GM12878 (cell line): ENCODE measurements at regions not wholly inside any gene's neighbourhood (a gene's known extent, or its start where the extent isn't known, plus 50 kb on each side); places are given as distances from the start of the nearest gene placed in this dataset.

ENCODE experiments used
- HDAC6 ChIP-seq: fragments of 200-600 bp; sonication (generic); IDR thresholded peaks from one replicate; pipeline ENCODE4 v1.8.0; 2017; ENCODE audit warnings: antibody characterized with exemption; ENCODE audit not compliant: unreplicated experiment
- NBN ChIP-seq: fragments of 450-650 bp; IDR thresholded peaks from 2 replicates; pipeline ENCODE4 v1.6.1; 2016
- NFYA ChIP-seq: IDR thresholded peaks from 2 replicates; pipeline ENCODE4 v1.6.1; 2011; ENCODE audit warnings: low read depth, mild to moderate bottlenecking, low read length, improper control_type of control experiment, borderline replicate concordance
- POLR2A ChIP-seq: IDR thresholded peaks from 2 replicates; pipeline ENCODE4 v1.6.1; 2011; ENCODE audit warnings: low read depth, mild to moderate bottlenecking, low read length
- SMARCA5 ChIP-seq: fragments of 450-650 bp; IDR thresholded peaks from 2 replicates; pipeline ENCODE4 v1.6.1; 2017; ENCODE audit warnings: mild to moderate bottlenecking
- TF ChIP-seq, protein P1 (sequence below): IDR thresholded peaks from 2 replicates; pipeline ENCODE4 v1.6.1; 2011; ENCODE audit warnings: borderline replicate concordance, low read depth, mild to moderate bottlenecking, moderate library complexity, mixed read lengths, low read length; ENCODE audit not compliant: insufficient read depth; ENCODE audit errors: extremely low read length
- TF ChIP-seq, protein P2 (sequence below): fragments of 450-650 bp; IDR thresholded peaks from 2 replicates; pipeline ENCODE4 v1.6.1; 2017; ENCODE audit warnings: mild to moderate bottlenecking, moderate library complexity
- TF ChIP-seq, protein P3 (sequence below): fragments of 450-650 bp; IDR thresholded peaks from 2 replicates; pipeline ENCODE4 v1.6.1; 2016; ENCODE audit warnings: mild to moderate bottlenecking, moderate library complexity, borderline replicate concordance
- TF ChIP-seq, protein P4 (sequence below): fragments of 450-650 bp; IDR thresholded peaks from 2 replicates; pipeline ENCODE4 v1.6.1; 2017; ENCODE audit warnings: mild to moderate bottlenecking, moderate library complexity
- TF ChIP-seq, protein P5 (sequence below): fragments of 450-650 bp; IDR thresholded peaks from 2 replicates; pipeline ENCODE4 v1.6.1; 2017; ENCODE audit warnings: antibody characterized with exemption, mild to moderate bottlenecking, moderate library complexity

DNA sequence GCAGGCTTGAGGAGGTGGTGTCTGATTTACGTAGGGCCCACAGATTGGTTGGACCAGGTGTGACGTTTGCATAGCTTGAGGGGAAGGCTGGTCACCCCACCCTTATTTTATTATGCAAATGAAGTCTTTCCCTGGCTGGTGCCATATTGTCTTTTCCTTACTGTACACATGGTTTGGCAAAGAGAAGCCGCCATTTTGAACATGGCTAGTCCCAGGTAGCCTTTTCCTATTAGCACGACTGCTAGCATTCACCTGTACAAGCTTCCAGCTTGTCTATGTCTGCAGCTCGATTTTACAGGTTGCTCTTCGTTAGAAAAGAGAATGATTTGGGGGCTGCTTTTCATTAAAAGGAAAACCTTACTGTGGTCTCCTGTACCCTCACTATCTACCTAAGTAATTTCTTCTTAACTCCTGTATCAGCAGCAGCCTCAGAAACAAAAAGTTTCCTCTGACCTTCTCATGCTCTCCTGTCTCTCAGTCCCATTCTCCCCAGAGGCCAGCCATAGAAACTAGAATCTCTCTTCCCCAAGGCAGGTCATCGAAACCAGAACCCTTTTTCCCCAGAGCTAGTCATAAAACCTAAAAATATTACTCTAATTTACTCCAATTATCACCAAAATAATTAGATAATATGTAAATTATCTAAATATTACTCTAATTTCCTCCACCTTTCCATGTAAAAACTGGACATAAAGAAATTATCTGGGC is 151.8 kb downstream of the B3GNT2 start (continued):
- TF ChIP-seq, protein P1, sequence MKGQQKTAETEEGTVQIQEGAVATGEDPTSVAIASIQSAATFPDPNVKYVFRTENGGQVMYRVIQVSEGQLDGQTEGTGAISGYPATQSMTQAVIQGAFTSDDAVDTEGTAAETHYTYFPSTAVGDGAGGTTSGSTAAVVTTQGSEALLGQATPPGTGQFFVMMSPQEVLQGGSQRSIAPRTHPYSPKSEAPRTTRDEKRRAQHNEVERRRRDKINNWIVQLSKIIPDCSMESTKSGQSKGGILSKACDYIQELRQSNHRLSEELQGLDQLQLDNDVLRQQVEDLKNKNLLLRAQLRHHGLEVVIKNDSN = no peak
- TF ChIP-seq NFYA = no peak
- TF ChIP-seq POLR2A = no peak
- TF ChIP-seq HDAC6 = no peak
- TF ChIP-seq, protein P2, sequence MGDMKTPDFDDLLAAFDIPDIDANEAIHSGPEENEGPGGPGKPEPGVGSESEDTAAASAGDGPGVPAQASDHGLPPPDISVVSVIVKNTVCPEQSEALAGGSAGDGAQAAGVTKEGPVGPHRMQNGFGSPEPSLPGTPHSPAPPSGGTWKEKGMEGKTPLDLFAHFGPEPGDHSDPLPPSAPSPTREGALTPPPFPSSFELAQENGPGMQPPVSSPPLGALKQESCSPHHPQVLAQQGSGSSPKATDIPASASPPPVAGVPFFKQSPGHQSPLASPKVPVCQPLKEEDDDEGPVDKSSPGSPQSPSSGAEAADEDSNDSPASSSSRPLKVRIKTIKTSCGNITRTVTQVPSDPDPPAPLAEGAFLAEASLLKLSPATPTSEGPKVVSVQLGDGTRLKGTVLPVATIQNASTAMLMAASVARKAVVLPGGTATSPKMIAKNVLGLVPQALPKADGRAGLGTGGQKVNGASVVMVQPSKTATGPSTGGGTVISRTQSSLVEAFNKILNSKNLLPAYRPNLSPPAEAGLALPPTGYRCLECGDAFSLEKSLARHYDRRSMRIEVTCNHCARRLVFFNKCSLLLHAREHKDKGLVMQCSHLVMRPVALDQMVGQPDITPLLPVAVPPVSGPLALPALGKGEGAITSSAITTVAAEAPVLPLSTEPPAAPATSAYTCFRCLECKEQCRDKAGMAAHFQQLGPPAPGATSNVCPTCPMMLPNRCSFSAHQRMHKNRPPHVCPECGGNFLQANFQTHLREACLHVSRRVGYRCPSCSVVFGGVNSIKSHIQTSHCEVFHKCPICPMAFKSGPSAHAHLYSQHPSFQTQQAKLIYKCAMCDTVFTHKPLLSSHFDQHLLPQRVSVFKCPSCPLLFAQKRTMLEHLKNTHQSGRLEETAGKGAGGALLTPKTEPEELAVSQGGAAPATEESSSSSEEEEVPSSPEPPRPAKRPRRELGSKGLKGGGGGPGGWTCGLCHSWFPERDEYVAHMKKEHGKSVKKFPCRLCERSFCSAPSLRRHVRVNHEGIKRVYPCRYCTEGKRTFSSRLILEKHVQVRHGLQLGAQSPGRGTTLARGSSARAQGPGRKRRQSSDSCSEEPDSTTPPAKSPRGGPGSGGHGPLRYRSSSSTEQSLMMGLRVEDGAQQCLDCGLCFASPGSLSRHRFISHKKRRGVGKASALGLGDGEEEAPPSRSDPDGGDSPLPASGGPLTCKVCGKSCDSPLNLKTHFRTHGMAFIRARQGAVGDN = no peak
- TF ChIP-seq SMARCA5 = no peak
- TF ChIP-seq, protein P3, sequence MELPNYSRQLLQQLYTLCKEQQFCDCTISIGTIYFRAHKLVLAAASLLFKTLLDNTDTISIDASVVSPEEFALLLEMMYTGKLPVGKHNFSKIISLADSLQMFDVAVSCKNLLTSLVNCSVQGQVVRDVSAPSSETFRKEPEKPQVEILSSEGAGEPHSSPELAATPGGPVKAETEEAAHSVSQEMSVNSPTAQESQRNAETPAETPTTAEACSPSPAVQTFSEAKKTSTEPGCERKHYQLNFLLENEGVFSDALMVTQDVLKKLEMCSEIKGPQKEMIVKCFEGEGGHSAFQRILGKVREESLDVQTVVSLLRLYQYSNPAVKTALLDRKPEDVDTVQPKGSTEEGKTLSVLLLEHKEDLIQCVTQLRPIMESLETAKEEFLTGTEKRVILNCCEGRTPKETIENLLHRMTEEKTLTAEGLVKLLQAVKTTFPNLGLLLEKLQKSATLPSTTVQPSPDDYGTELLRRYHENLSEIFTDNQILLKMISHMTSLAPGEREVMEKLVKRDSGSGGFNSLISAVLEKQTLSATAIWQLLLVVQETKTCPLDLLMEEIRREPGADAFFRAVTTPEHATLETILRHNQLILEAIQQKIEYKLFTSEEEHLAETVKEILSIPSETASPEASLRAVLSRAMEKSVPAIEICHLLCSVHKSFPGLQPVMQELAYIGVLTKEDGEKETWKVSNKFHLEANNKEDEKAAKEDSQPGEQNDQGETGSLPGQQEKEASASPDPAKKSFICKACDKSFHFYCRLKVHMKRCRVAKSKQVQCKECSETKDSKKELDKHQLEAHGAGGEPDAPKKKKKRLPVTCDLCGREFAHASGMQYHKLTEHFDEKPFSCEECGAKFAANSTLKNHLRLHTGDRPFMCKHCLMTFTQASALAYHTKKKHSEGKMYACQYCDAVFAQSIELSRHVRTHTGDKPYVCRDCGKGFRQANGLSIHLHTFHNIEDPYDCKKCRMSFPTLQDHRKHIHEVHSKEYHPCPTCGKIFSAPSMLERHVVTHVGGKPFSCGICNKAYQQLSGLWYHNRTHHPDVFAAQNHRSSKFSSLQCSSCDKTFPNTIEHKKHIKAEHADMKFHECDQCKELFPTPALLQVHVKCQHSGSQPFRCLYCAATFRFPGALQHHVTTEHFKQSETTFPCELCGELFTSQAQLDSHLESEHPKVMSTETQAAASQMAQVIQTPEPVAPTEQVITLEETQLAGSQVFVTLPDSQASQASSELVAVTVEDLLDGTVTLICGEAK = no peak
- TF ChIP-seq, protein P4, sequence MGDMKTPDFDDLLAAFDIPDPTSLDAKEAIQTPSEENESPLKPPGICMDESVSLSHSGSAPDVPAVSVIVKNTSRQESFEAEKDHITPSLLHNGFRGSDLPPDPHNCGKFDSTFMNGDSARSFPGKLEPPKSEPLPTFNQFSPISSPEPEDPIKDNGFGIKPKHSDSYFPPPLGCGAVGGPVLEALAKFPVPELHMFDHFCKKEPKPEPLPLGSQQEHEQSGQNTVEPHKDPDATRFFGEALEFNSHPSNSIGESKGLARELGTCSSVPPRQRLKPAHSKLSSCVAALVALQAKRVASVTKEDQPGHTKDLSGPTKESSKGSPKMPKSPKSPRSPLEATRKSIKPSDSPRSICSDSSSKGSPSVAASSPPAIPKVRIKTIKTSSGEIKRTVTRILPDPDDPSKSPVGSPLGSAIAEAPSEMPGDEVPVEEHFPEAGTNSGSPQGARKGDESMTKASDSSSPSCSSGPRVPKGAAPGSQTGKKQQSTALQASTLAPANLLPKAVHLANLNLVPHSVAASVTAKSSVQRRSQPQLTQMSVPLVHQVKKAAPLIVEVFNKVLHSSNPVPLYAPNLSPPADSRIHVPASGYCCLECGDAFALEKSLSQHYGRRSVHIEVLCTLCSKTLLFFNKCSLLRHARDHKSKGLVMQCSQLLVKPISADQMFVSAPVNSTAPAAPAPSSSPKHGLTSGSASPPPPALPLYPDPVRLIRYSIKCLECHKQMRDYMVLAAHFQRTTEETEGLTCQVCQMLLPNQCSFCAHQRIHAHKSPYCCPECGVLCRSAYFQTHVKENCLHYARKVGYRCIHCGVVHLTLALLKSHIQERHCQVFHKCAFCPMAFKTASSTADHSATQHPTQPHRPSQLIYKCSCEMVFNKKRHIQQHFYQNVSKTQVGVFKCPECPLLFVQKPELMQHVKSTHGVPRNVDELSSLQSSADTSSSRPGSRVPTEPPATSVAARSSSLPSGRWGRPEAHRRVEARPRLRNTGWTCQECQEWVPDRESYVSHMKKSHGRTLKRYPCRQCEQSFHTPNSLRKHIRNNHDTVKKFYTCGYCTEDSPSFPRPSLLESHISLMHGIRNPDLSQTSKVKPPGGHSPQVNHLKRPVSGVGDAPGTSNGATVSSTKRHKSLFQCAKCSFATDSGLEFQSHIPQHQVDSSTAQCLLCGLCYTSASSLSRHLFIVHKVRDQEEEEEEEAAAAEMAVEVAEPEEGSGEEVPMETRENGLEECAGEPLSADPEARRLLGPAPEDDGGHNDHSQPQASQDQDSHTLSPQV = no peak
- no peak for TF ChIP-seq NBN
- TF ChIP-seq, protein P5, sequence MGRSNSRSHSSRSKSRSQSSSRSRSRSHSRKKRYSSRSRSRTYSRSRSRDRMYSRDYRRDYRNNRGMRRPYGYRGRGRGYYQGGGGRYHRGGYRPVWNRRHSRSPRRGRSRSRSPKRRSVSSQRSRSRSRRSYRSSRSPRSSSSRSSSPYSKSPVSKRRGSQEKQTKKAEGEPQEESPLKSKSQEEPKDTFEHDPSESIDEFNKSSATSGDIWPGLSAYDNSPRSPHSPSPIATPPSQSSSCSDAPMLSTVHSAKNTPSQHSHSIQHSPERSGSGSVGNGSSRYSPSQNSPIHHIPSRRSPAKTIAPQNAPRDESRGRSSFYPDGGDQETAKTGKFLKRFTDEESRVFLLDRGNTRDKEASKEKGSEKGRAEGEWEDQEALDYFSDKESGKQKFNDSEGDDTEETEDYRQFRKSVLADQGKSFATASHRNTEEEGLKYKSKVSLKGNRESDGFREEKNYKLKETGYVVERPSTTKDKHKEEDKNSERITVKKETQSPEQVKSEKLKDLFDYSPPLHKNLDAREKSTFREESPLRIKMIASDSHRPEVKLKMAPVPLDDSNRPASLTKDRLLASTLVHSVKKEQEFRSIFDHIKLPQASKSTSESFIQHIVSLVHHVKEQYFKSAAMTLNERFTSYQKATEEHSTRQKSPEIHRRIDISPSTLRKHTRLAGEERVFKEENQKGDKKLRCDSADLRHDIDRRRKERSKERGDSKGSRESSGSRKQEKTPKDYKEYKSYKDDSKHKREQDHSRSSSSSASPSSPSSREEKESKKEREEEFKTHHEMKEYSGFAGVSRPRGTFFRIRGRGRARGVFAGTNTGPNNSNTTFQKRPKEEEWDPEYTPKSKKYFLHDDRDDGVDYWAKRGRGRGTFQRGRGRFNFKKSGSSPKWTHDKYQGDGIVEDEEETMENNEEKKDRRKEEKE = no peak
